GM10266 (cell line): ENCODE measurements at regions not wholly inside any gene's neighbourhood (a gene's known extent, or its start where the extent isn't known, plus 50 kb on each side); places are given as distances from the start of the nearest gene placed in this dataset.

ENCODE experiments used
- DNase-seq: peaks from one replicate; pipeline ENCODE4 v3.0.0; 2012; ENCODE audit errors: extremely low spot score
- TF ChIP-seq, protein P1 (sequence below): IDR thresholded peaks from 2 replicates; pipeline ENCODE4 v1.5.1; 2012; ENCODE audit warnings: mild to moderate bottlenecking, low read depth; ENCODE audit not compliant: control insufficient read depth, insufficient read depth; ENCODE audit errors: missing control alignments

DNA sequence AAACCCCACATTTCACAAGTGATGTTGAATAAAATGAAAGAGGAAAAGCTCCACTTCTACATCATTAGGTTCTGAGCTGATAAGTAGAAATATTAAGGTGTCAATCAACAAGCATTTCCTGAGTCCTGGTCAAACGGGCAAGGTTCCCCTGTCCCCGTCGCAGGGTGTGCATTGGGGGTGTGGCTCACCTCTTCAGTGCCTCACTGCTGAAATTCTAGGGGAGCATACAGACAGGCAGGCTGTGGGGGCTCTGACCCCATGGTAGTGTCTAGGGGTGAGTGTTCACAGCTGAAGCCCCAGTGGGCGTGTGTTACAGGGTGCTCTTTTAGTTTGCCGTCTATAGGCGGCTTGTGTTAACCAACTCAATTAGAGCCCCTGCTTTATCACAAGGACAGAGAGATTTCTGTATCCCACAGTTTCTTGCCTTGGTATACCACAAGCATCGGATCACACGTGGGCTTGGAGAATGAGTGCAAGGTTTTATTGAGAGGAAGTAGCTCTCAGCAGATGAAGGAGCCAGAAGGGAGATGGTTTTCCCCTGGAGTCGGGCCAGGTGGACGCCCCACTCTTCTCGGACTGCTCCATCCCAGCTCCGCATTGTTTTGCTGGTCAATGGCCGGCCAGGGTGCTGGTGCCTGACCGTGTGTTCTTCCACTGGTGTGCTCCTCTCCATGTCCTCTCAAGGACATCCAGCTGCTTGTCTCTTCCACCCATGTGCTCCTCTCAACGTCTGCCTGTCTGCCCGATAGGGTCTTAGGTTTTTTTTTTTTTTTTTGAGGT lies 238.2 kb upstream of the NLRP1 start:
- TF ChIP-seq, protein P1, sequence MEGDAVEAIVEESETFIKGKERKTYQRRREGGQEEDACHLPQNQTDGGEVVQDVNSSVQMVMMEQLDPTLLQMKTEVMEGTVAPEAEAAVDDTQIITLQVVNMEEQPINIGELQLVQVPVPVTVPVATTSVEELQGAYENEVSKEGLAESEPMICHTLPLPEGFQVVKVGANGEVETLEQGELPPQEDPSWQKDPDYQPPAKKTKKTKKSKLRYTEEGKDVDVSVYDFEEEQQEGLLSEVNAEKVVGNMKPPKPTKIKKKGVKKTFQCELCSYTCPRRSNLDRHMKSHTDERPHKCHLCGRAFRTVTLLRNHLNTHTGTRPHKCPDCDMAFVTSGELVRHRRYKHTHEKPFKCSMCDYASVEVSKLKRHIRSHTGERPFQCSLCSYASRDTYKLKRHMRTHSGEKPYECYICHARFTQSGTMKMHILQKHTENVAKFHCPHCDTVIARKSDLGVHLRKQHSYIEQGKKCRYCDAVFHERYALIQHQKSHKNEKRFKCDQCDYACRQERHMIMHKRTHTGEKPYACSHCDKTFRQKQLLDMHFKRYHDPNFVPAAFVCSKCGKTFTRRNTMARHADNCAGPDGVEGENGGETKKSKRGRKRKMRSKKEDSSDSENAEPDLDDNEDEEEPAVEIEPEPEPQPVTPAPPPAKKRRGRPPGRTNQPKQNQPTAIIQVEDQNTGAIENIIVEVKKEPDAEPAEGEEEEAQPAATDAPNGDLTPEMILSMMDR, result no peak
- no peak for DNase-seq

- DNase-seq, result no peak
- TF ChIP-seq, protein P1, result no peak
Measured at GRCh38 chr17:5823219-5823618, 238.9 kb upstream of the NLRP1 start.

DNA sequence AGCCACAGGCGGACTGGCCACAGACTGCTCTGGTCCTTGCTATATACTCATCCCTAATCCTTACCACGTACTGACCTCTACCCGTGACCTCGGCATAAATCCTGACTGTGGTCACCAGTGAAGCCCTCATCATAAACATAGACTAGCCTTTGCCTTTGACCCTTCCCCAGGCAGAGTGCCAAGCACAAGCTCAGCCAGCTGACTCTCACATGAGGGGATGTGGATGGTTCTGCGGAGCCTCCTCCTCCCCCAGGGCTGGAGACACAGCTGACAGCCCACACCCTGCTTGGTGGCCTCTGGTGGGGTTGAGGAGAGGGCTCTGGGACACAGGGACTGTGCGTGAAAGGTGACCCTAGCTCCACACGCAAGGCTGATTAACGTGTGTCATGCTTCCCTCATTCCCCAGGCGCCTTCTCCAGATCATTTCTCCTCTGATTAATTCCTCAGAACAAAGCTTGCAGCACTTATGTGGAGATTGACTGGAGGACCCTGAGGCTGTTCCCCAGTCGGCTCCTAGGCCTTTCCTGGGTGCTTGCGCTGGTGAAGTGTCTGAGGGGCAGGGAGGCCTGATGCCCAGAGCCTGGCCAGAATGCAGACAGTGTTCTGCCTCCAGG lies 241.5 kb upstream of the NLRP1 start:
- TF ChIP-seq, protein P1, result no peak
- DNase-seq, result no peak

- TF ChIP-seq, protein P1, result no peak
- DNase-seq, result no peak
Measured at GRCh38 chr17:5826384-5826783, 242.1 kb upstream of the NLRP1 start.

- TF ChIP-seq, protein P1, result no peak
- DNase-seq, result no peak
Measured at GRCh38 chr17:5830921-5831320, 239.3 kb upstream of the WSCD1 start.

DNA sequence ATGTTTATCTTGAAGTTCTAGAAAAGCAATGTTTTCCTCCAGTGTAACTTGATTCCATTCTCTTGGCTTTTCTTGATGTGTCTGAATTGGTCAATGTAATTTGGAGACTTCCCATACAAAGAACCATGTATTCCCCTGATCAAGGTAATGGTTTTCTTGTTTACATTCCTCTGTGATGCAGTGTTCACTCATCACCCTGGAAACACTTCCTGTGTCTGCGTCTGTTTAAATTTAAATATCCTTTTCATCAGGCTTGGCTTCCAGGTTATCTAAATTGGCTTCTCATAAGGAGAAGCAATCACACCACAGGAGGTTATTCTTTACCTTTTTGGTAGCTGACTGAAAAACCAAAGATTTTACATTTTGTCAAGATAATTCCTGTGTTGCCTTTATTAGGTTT lies 237.3 kb upstream of the WSCD1 start:
- TF ChIP-seq, protein P1, result no peak
- DNase-seq, result no peak

- TF ChIP-seq, protein P1, result no peak
- DNase-seq, result no peak
Measured at GRCh38 chr17:5837055-5837491, 233.1 kb upstream of the WSCD1 start.
